ENCODE measurements at regions not wholly inside any gene's neighbourhood (a gene's known extent, or its start where the extent isn't known, plus 50 kb on each side); places are given as distances from the start of the nearest gene placed in this dataset.

DNA sequence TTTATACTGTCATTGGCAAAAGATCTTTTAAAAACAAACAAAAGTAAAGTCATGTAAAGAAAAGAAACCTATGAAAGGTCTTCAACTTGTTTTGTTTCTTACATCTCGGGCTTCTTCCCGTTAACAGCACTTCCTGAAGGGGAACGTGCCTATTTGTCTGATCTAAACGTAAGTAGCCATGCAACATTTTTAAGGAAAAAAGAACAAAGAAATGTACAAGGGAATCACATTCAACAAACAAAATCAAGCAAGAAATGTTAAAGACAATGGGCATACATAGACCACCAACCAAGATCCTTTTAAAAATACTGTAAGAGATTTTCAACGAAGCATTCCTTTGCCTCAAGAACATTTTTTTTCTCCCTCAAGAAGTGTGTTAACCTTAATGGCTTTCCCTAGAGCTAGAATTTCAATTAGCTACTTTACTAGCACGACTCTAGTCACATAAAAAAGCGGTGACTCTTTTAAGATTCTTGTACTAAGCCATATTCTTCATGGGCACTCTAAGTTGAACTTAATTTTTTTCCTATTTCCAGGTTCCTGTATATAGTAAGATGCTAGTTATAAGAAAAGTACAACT, 112.0 kb upstream of the TTC29 start:
- no peak for DNase-seq (ENCODE audit: low spot score, unreplicated experiment)
- Mint-ChIP-seq H3K27me3 (no peaks in the 10 kb centered on the region), H3K9me3 (ENCODE audit: low read depth) (no peaks in the 10 kb centered on the region), H3K27ac (no peak overlapping the region), H3K4me1 (ENCODE audit: low read depth) (peaks cover 2% of the 10 kb centered on the region), H3K36me3 (ENCODE audit: insufficient read depth) (no peaks in the 10 kb centered on the region), H3K4me3 (ENCODE audit: low read depth) (no peak overlapping the region)
- TF ChIP-seq, protein P1, sequence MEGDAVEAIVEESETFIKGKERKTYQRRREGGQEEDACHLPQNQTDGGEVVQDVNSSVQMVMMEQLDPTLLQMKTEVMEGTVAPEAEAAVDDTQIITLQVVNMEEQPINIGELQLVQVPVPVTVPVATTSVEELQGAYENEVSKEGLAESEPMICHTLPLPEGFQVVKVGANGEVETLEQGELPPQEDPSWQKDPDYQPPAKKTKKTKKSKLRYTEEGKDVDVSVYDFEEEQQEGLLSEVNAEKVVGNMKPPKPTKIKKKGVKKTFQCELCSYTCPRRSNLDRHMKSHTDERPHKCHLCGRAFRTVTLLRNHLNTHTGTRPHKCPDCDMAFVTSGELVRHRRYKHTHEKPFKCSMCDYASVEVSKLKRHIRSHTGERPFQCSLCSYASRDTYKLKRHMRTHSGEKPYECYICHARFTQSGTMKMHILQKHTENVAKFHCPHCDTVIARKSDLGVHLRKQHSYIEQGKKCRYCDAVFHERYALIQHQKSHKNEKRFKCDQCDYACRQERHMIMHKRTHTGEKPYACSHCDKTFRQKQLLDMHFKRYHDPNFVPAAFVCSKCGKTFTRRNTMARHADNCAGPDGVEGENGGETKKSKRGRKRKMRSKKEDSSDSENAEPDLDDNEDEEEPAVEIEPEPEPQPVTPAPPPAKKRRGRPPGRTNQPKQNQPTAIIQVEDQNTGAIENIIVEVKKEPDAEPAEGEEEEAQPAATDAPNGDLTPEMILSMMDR (IDR thresholded peaks at IDR 0.05; ENCODE audit: unreplicated experiment), result no peak

DNA sequence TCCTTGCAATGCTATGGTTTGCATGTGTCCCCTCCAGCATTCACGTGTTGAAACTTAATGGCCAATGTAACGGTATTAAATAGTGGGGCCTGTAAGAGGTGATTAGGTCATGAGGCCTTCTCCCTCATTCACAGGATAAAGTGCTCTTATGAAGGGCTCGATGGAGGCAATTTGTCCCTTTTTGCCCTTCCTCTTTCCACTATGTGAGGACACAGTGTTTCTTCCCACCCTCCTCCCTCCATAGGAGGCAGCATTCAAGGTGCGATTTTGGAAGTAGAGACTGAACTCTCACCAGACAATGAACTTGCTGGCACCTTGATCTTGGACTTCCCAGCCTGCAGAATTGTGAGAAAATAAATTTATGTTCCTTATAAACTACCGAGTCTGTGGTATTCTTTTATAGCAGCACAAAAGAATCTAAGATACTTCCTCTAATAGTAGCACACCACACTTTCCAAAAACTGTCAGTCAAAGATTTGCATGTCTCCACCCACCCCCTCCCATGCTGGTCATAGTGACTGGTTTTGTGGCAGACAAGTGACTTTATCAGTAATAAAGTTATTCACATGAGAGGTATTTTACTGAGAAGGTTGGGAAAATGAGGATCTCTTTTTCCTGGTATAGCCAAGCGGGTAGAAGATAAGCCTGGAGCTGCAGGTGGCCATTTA, 113.5 kb upstream of the TTC29 start:
- H3K36me3 Mint-ChIP-seq (ENCODE audit: insufficient read depth), result no peaks in the 10 kb centered on the region
- H3K27ac Mint-ChIP-seq, result no peak overlapping the region
- TF ChIP-seq, protein P1 (IDR thresholded peaks at IDR 0.05; ENCODE audit: unreplicated experiment), result no peak
- no peaks in the 10 kb centered on the region for H3K27me3 Mint-ChIP-seq
- H3K4me1 Mint-ChIP-seq (ENCODE audit: low read depth), result peaks cover 2% of the 10 kb centered on the region
- DNase-seq (ENCODE audit: low spot score, unreplicated experiment), result no peak
- no peak overlapping the region for H3K4me3 Mint-ChIP-seq (ENCODE audit: low read depth)
- no peaks in the 10 kb centered on the region for H3K9me3 Mint-ChIP-seq (ENCODE audit: low read depth)

DNA sequence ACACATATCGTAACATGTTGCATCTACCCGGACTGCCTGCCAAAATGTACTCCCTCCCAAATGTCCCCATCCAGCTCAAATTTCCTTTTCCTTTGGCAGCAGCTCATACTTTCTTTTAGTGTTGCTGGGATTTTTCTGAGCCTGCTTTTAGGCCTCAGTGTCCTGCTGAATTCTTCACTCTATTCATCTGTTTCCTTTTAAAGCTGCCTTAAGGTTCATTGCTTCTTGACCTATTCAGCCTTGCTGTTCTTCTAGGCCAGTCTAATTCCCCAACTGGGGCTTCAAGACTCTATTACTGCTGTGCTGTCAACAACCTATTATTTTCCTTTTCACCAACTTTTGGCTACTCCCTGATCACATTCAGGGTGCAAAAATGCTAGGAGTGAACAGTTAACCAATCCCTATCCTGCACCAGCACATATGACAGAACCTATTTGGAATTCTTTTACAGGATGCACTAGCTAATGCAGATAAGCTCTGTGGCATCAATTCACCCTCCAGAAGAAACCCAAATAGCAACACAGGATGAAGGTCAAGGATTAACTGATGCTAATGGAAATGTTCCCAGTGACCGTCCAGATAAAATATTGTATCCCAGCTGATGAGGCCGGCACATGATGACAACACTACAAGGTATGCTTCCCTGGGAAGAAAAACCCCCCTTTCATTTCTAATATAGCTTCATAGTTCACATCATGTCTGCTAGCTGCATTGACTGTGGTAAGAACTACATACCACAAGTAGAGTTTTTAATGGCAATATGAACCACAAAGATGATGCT, 114.7 kb upstream of the TTC29 start:
- H3K36me3 Mint-ChIP-seq (ENCODE audit: insufficient read depth), result no peaks in the 10 kb centered on the region
- TF ChIP-seq, protein P1 (IDR thresholded peaks at IDR 0.05; ENCODE audit: unreplicated experiment), result no peak
- H3K27ac Mint-ChIP-seq, result no peak overlapping the region
- H3K4me1 Mint-ChIP-seq (ENCODE audit: low read depth), result peaks cover 2% of the 10 kb centered on the region
- no peaks in the 10 kb centered on the region for H3K27me3 Mint-ChIP-seq
- no peaks in the 10 kb centered on the region for H3K9me3 Mint-ChIP-seq (ENCODE audit: low read depth)
- no peak for DNase-seq (ENCODE audit: low spot score, unreplicated experiment)
- no peak overlapping the region for H3K4me3 Mint-ChIP-seq (ENCODE audit: low read depth)

DNA sequence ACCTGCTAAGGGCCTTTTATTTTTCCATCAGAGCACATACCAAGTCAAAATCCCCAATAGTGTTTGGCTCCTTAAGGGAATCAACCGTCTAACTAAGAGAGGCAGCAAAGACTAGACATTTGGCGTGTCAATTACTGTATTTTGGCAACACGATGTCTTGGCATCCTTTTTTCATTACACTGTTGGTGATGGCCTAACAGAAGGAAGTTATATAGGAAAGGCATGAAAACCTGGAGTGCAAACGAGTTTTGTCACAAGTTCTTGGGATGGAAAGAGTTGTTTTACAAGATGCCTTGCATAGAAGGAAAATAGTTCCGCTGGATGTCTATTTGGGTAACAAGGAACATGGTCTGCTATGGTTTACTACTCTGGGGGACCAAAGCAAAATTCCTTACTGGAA, 119.2 kb upstream of the TTC29 start:
- H3K9me3 Mint-ChIP-seq (ENCODE audit: low read depth), result peaks cover 3% of the 10 kb centered on the region
- no peaks in the 10 kb centered on the region for H3K27me3 Mint-ChIP-seq
- H3K36me3 Mint-ChIP-seq (ENCODE audit: insufficient read depth), result no peaks in the 10 kb centered on the region
- TF ChIP-seq, protein P1 (IDR thresholded peaks at IDR 0.05; ENCODE audit: unreplicated experiment), result no peak
- no peak overlapping the region for H3K4me3 Mint-ChIP-seq (ENCODE audit: low read depth)
- H3K4me1 Mint-ChIP-seq (ENCODE audit: low read depth), result no peaks in the 10 kb centered on the region
- no peak for DNase-seq (ENCODE audit: low spot score, unreplicated experiment)
- no peak overlapping the region for H3K27ac Mint-ChIP-seq

DNA sequence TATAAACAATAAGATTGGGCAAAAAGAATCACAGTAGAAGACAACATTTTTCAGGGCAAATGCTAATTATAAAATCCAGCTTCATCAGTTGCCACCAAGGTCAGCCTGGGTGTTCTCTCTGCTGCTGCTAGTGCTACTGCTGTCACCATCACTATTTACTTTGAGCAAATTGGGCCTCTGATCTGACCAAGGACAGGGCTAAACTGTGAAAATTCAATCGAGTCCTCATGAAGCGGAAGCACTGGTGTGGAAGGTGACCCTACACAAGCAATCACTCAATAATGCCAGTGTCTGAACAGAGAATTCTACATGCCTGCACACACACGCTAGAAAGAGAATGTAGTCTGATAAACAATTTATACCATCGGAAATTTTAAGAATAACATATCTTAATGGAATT, 122.9 kb upstream of the TTC29 start:
- no peaks in the 10 kb centered on the region for H3K27me3 Mint-ChIP-seq
- H3K27ac Mint-ChIP-seq, result no peak overlapping the region
- no peak for DNase-seq (ENCODE audit: low spot score, unreplicated experiment)
- H3K9me3 Mint-ChIP-seq (ENCODE audit: low read depth), result peaks cover 7% of the 10 kb centered on the region
- H3K4me1 Mint-ChIP-seq (ENCODE audit: low read depth), result no peaks in the 10 kb centered on the region
- H3K36me3 Mint-ChIP-seq (ENCODE audit: insufficient read depth), result no peaks in the 10 kb centered on the region
- no peak overlapping the region for H3K4me3 Mint-ChIP-seq (ENCODE audit: low read depth)
- TF ChIP-seq, protein P1 (IDR thresholded peaks at IDR 0.05; ENCODE audit: unreplicated experiment), result no peak

All from progenitor cell of endocrine pancreas (in vitro differentiated cells).